ENCODE measurements at regions not wholly inside any gene's neighbourhood (a gene's known extent, or its start where the extent isn't known, plus 50 kb on each side); places are given as distances from the start of the nearest gene placed in this dataset.

DNA sequence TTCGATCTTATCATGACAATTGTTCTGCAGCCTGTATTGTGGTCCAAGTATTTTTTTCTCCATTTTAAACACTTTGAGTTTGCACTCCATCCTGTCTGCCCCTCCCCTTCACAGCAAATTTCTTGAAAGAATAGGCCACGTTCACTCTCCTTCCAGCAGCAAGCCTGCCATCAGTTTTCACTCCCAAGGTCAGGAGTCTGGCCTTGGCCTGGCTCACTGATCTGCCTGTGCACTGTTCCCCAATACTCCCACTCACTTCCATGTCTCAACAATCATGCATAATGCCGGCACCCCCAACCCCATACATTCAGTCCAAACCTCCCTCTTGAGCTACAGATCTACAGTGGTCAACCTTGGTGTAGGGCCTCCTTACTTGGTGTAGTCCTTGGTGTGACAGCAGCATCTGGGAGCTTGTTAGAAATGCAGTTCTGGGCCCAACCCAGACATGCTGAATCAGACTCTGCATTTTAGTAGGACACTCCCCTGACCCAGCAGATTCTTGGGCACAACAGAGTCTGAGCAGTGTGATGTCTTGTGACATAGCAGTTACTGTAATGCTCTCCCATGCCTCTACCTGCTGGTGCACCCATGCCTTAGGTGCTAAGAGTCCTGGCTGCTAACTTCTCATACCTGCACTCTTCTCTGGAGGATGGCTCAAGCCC is 58.3 kb upstream of the XCR1 start:
- H3K4me3 ChIP-seq (ENCODE audit: low read depth, low read length): no peak overlapping the region
- peak; percentile 17 for DNase-seq (ENCODE audit: low read depth)
- TF ChIP-seq CTCF (IDR thresholded peaks at IDR 0.05; ENCODE audit: insufficient read depth, low read length, severe bottlenecking): no peak
- FAIRE-seq: peak; percentile 50
- H3K36me3 ChIP-seq (ENCODE audit: control insufficient read depth, insufficient read depth, low read length): no peaks in the 10 kb centered on the region
- no peaks in the 10 kb centered on the region for H3K27me3 ChIP-seq (ENCODE audit: control insufficient read depth, insufficient read depth, low read length)

DNA sequence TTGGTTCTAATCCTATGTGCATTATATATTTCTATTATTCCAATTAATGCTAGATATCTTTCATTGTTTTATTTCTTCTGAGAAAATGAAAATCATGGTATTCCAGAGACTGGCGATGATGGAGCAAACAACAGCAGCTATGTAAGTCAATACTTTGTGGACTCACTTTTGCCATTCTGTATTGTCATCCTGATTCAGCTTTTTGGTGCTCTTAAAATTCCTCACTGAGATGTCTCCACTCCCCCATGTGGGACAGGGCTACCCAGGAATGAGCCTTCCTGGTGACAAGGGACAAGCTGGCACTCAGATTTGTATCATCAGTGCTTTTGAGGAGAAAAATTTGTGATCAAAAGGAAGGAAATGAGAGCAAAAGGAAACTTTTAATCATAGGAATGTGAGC is 56.7 kb upstream of the XCR1 start:
- Histone ChIP-seq H3K36me3 (ENCODE audit: control insufficient read depth, insufficient read depth, low read length) (no peaks in the 10 kb centered on the region), H3K4me3 (ENCODE audit: low read depth, low read length) (no peak overlapping the region), H3K27me3 (ENCODE audit: control insufficient read depth, insufficient read depth, low read length) (no peaks in the 10 kb centered on the region)
- FAIRE-seq (no peak), DNase-seq (ENCODE audit: low read depth) (no peak)
- TF ChIP-seq CTCF (IDR thresholded peaks at IDR 0.05; ENCODE audit: insufficient read depth, low read length, severe bottlenecking): no peak

- no peak overlapping the region for H3K4me3 ChIP-seq (ENCODE audit: low read depth, low read length)
- peak; percentile 70 for FAIRE-seq
- DNase-seq (ENCODE audit: low read depth): peak; percentile 98
- H3K36me3 ChIP-seq (ENCODE audit: control insufficient read depth, insufficient read depth, low read length): no peaks in the 10 kb centered on the region
- H3K27me3 ChIP-seq (ENCODE audit: control insufficient read depth, insufficient read depth, low read length): no peaks in the 10 kb centered on the region
- TF ChIP-seq CTCF (IDR thresholded peaks at IDR 0.05; ENCODE audit: insufficient read depth, low read length, severe bottlenecking): no peak
Observed at GRCh38 chr3:46082849-46083248, 55.6 kb upstream of the XCR1 start.

DNA sequence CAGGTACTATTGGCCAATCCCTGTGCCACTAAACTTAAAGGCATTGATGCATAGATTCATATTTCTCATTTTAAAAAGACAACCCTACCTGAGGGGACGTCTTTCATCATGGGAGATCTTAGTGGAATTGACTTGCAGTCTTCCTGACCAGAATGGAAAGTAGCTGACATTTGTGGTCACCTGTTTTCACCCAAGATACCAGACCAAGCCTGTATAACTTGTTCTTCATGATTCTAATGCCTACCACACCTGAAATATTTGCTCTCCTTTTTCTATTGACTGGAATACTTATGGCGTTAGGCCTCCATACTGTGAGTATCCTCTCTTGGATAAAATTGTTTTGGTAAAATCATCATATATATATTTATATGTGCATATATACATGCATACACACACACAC is 54.7 kb upstream of the XCR1 start:
- no peaks in the 10 kb centered on the region for H3K36me3 ChIP-seq (ENCODE audit: control insufficient read depth, insufficient read depth, low read length)
- FAIRE-seq (no peak), DNase-seq (ENCODE audit: low read depth) (peak; percentile 34)
- no peaks in the 10 kb centered on the region for H3K27me3 ChIP-seq (ENCODE audit: control insufficient read depth, insufficient read depth, low read length)
- H3K4me3 ChIP-seq (ENCODE audit: low read depth, low read length): no peak overlapping the region
- TF ChIP-seq CTCF (IDR thresholded peaks at IDR 0.05; ENCODE audit: insufficient read depth, low read length, severe bottlenecking): no peak

- no peaks in the 10 kb centered on the region for H3K27me3 ChIP-seq (ENCODE audit: control insufficient read depth, insufficient read depth, low read length)
- H3K4me3 ChIP-seq (ENCODE audit: low read depth, low read length): no peak overlapping the region
- DNase-seq (ENCODE audit: low read depth) (no peak), FAIRE-seq (no peak)
- no peaks in the 10 kb centered on the region for H3K36me3 ChIP-seq (ENCODE audit: control insufficient read depth, insufficient read depth, low read length)
- no peak for TF ChIP-seq CTCF (IDR thresholded peaks at IDR 0.05; ENCODE audit: insufficient read depth, low read length, severe bottlenecking)
Observed at GRCh38 chr3:46080969-46081345, 53.7 kb upstream of the XCR1 start.
